ENCODE measurements at regions not wholly inside any gene's neighbourhood (a gene's known extent, or its start where the extent isn't known, plus 50 kb on each side); places are given as distances from the start of the nearest gene placed in this dataset.
"Not testable (repeated sequence)": the region's sequence is repeated elsewhere in the genome, so short reads cannot be mapped to it uniquely, and the experiment has no call there.

DNA sequence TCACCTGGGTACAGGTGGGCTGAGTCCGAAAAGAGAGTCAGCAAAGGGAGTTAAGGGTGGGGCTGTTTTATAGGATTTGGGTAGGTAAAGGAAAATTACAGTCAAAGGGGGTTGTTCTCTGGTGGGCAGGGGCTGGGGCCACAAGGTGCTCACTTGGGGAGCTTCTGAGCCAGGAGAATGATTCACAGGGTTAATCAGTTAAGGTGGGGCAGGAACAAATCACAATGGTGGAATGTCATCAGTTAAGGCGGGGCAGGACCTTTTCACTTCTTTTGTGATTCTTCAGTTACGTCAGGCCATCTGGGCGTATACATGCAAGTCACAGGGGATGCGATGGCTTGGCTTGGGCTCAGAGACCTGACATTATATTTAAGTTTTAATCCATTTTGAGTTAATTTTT lies 179.7 kb upstream of the TRPC7 start:
- H3K27ac Mint-ChIP-seq; DNase-seq; H3K36me3 Mint-ChIP-seq (ENCODE audit: low read depth); H3K9me3 Mint-ChIP-seq (ENCODE audit: insufficient read depth); H3K27me3 Mint-ChIP-seq (ENCODE audit: low read depth); CTCF ChIA-PET; H3K4me1 Mint-ChIP-seq (ENCODE audit: low read depth); H3K4me3 Mint-ChIP-seq; POLR2A ChIA-PET; ATAC-seq: not testable (repeated sequence)

DNA sequence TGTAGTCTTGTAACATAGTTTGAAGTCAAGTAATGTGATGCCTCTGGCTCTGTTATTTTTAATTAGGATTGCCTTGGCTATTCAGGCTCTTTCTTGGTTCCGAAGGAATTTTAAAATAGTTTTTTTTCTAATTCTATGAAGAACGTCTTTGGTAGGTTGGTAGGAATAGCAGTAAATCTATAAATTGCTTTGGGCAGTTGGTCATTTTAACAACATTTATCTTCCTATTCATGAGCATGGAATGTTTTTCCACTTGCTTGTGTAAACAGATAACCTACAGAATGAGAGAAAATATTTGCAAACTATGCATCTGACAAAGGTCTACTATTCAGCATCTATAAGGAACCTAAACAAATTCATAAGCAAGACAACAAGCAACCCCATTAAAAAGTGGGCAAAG lies 173.2 kb upstream of the TRPC7 start:
- no peak overlapping the region for H3K4me3 Mint-ChIP-seq
- ATAC-seq, result no peak
- H3K9me3 Mint-ChIP-seq (ENCODE audit: insufficient read depth), result no peaks in the 10 kb centered on the region
- ChIA-PET CTCF (no interaction called here), POLR2A (no interaction called here)
- H3K27ac Mint-ChIP-seq, result no peak overlapping the region
- no peaks in the 10 kb centered on the region for H3K4me1 Mint-ChIP-seq (ENCODE audit: low read depth)
- H3K36me3 Mint-ChIP-seq (ENCODE audit: low read depth), result no peaks in the 10 kb centered on the region
- no peaks in the 10 kb centered on the region for H3K27me3 Mint-ChIP-seq (ENCODE audit: low read depth)
- no peak for DNase-seq

DNA sequence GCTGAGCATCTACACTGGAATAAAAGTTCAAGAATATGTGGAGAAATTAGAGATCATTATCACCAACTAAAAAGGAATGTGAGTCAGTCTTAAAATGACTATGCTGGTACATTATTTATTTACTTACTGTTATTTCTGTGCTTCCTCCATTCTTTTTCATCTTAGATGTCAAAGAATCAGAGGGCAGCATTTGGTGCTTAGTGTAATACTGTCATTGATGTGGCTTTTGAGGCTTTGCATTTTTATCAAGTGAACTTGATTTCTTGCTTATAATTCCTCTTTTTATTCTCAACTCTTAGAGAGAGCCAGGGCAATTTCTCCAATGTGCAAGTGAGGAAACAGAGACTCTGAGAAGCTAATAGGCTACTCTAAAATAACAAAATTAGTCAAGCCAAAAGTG lies 163.7 kb upstream of the TRPC7 start:
- ATAC-seq, result no peak
- Mint-ChIP-seq H3K27ac (no peak overlapping the region), H3K4me3 (no peak overlapping the region), H3K9me3 (ENCODE audit: insufficient read depth) (no peaks in the 10 kb centered on the region), H3K36me3 (ENCODE audit: low read depth) (no peaks in the 10 kb centered on the region), H3K4me1 (ENCODE audit: low read depth) (no peaks in the 10 kb centered on the region), H3K27me3 (ENCODE audit: low read depth) (no peaks in the 10 kb centered on the region)
- no peak for DNase-seq
- ChIA-PET POLR2A (interaction anchor here (0.7 kb wide), 1 partner anchor 9 kb away, joined by 3 read pairs; no protein-coding TSS in a partner anchor), CTCF (no interaction called here)

DNA sequence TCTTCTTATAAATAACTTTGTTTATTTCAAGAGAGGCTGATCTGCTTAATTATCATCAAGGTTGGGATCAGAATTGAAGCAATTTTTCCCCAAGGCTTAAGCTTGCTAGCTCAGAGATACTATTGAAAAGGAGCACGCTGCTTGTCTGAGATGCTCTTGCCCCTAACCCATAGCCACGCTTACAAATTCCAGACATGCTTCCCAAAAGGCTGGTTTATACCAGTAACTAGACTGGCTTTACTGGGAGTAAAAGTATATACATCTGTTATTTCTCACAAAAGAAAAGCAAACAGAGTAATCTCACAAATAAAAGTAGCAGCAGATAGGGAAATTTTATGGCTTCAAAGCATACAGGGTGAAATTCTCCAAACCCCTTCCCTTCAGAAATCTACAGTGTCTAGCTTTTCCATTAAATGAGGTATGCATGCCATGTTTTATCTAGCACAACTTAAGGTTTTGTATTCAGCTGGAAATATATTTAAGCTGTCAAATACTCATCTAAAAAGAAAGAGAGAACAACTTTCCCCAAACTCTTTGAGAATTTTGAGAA lies 163.2 kb upstream of the TRPC7 start:
- ChIA-PET POLR2A (interaction anchor here (0.7 kb wide), 1 partner anchor 9 kb away, joined by 3 read pairs; no protein-coding TSS in a partner anchor), CTCF (no interaction called here)
- ATAC-seq, result no peak
- H3K36me3 Mint-ChIP-seq (ENCODE audit: low read depth), result no peaks in the 10 kb centered on the region
- no peak overlapping the region for H3K27ac Mint-ChIP-seq
- H3K27me3 Mint-ChIP-seq (ENCODE audit: low read depth), result no peaks in the 10 kb centered on the region
- H3K4me3 Mint-ChIP-seq, result no peak overlapping the region
- no peaks in the 10 kb centered on the region for H3K4me1 Mint-ChIP-seq (ENCODE audit: low read depth)
- no peak for DNase-seq
- no peaks in the 10 kb centered on the region for H3K9me3 Mint-ChIP-seq (ENCODE audit: insufficient read depth)

DNA sequence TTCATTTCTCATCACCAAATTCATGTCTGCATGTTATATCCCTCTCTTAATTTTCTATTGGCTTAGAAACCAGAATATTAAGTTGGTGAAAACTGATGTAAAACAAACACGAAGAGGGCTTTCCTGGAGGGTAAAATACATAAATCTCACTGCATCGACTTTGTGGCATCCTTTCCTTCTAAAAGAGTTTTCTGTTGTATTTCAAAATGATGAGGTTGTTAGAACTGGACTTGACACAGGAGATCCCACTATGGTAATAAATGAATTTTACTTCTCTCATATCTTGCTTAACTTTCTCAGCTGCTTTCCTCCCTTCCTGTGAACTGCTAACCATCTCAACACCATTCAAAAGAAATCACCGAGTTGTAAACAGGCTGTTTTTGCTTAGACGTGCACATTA lies 162.0 kb upstream of the TRPC7 start:
- ChIA-PET CTCF (no interaction called here), POLR2A (no interaction called here)
- no peaks in the 10 kb centered on the region for H3K36me3 Mint-ChIP-seq (ENCODE audit: low read depth)
- no peaks in the 10 kb centered on the region for H3K4me1 Mint-ChIP-seq (ENCODE audit: low read depth)
- ATAC-seq (no peak), DNase-seq (no peak)
- H3K9me3 Mint-ChIP-seq (ENCODE audit: insufficient read depth), result no peaks in the 10 kb centered on the region
- H3K27me3 Mint-ChIP-seq (ENCODE audit: low read depth), result no peaks in the 10 kb centered on the region
- H3K27ac Mint-ChIP-seq, result no peak overlapping the region
- H3K4me3 Mint-ChIP-seq, result no peak overlapping the region

DNA sequence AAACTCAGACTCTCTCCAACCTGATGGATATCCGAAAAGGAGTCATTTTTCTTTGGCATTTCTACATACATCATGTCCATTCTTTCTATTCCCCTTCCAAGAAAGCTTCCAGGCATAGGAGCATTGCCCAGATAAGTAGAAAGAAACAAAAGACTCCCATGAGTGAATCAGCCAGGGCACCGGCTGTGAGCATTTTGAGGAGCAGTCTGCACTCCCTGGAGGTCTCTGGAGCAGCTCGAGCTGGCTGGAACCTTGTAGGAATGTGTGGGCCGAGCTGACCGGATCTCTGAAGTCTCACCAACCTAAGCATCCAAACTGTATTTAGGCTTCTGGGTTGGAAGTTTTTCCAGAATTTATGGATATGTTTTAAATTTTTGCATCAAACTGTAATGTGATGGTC lies 161.4 kb upstream of the TRPC7 start:
- Mint-ChIP-seq H3K27me3 (ENCODE audit: low read depth) (no peaks in the 10 kb centered on the region), H3K27ac (no peak overlapping the region), H3K9me3 (ENCODE audit: insufficient read depth) (no peaks in the 10 kb centered on the region), H3K4me1 (ENCODE audit: low read depth) (no peaks in the 10 kb centered on the region), H3K4me3 (no peak overlapping the region), H3K36me3 (ENCODE audit: low read depth) (no peaks in the 10 kb centered on the region)
- ChIA-PET CTCF (no interaction called here), POLR2A (no interaction called here)
- DNase-seq, result no peak
- no peak for ATAC-seq

DNA sequence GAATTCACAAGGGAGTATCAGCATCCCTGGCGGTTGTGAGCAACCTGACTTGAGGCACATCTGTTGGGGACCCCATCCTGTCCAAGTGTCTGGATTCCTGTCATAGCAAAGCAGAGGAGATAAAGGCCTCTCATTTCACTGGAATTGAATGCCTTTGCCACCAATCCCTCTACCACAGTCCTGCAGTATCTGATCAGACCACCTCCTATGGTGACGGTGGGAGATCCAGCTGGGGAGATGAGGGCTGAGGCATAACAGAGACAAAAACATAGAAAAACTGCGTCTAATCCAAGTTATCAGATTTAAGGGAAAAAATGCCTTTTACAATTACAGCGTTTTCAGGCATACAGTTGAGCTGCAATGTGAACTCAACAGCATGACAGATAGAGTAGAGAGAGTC lies 160.7 kb upstream of the TRPC7 start:
- no peak overlapping the region for H3K4me3 Mint-ChIP-seq
- POLR2A ChIA-PET, result no interaction called here
- H3K27ac Mint-ChIP-seq, result no peak overlapping the region
- H3K9me3 Mint-ChIP-seq (ENCODE audit: insufficient read depth), result no peaks in the 10 kb centered on the region
- ATAC-seq (no peak), DNase-seq (no peak)
- H3K27me3 Mint-ChIP-seq (ENCODE audit: low read depth), result no peaks in the 10 kb centered on the region
- no peaks in the 10 kb centered on the region for H3K4me1 Mint-ChIP-seq (ENCODE audit: low read depth)
- CTCF ChIA-PET, result no interaction called here
- no peaks in the 10 kb centered on the region for H3K36me3 Mint-ChIP-seq (ENCODE audit: low read depth)

DNA sequence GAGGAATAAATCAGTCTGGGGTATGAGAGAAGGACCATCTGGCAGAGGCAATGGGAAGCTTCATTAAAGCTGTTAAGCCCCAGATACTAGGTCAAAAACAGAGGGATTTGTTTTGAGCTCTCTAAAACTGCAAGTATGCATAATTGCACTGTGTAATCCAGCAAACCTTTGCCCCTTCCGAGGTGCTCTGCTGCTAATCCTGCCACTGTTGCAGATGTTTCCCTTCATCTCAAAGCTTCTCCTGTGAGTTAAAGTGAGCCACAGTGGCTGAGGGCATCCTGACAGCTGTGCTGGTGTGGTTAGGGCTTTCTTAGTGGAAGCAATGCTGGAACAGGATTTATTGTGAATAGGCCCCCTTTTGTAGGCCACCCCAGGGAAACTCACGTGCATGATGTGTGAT lies 160.3 kb upstream of the TRPC7 start:
- H3K27ac Mint-ChIP-seq, result no peak overlapping the region
- CTCF ChIA-PET, result no interaction called here
- DNase-seq (no peak), ATAC-seq (no peak)
- no peak overlapping the region for H3K4me3 Mint-ChIP-seq
- no peaks in the 10 kb centered on the region for H3K9me3 Mint-ChIP-seq (ENCODE audit: insufficient read depth)
- POLR2A ChIA-PET, result no interaction called here
- H3K36me3 Mint-ChIP-seq (ENCODE audit: low read depth), result no peaks in the 10 kb centered on the region
- no peaks in the 10 kb centered on the region for H3K27me3 Mint-ChIP-seq (ENCODE audit: low read depth)
- H3K4me1 Mint-ChIP-seq (ENCODE audit: low read depth), result no peaks in the 10 kb centered on the region

DNA sequence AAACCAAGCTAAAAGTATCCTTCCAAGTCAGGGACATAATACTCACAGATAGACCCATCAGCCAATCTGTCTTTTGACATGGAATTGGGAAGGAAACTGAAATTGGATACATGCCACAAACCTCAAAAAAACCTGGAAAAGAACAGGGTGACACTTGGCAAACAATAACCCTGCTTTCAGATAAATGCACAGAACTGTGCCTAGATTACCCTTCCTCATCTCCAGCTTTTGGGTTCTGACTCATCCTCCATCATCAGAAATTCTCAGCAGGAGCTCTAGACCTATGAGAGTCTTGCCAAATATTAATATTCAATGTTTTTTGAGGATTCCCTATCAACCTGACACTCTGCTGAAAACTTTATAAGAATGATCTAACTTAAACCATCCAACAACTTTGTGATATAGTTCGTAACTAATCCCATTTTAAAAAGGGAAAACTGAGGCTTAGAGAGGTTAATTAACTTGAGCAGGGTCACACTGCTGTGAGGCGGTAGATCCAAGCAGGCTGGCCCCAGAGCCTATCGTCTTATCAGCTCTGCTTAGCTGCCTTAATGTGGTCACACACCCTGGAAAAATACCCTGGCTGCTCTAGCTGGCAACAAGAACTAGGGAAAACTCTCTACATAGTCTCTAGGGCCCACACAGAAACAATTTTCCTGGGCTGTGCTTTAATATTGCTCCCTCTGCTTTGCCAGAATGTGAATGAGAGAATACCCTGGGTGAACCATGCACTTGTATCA lies 157.0 kb upstream of the TRPC7 start:
- H3K4me1 Mint-ChIP-seq (ENCODE audit: low read depth), result no peaks in the 10 kb centered on the region

DNA sequence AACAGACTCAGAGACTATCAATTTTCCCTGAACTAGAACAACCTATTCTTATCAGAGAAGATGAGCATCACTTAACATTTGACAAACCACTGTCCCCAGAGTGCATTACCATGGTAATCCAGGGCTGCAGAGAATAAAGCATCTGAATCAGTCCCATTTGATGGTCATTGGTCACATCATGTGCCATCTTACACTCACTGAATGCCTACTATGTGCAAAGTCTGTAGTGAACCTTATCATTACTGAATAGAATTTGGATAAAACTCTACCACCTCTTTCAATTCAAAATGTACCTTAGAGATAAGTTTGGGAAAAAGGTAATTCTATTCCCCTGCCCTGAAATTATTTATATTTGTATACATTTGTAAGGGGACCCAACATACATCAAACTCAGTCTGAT lies 156.4 kb upstream of the TRPC7 start:
- no peak overlapping the region for H3K4me3 Mint-ChIP-seq
- POLR2A ChIA-PET, result no interaction called here
- ATAC-seq (no peak), DNase-seq (no peak)
- no peak overlapping the region for H3K27ac Mint-ChIP-seq
- CTCF ChIA-PET, result no interaction called here
- H3K36me3 Mint-ChIP-seq (ENCODE audit: low read depth), result no peaks in the 10 kb centered on the region
- no peaks in the 10 kb centered on the region for H3K4me1 Mint-ChIP-seq (ENCODE audit: low read depth)
- H3K9me3 Mint-ChIP-seq (ENCODE audit: insufficient read depth), result no peaks in the 10 kb centered on the region
- no peaks in the 10 kb centered on the region for H3K27me3 Mint-ChIP-seq (ENCODE audit: low read depth)

More for the DNA sequence above, 157.0 kb upstream of the TRPC7 start:
- no peaks in the 10 kb centered on the region for H3K27me3 Mint-ChIP-seq (ENCODE audit: low read depth)
- H3K36me3 Mint-ChIP-seq (ENCODE audit: low read depth), result no peaks in the 10 kb centered on the region
- DNase-seq (no peak), ATAC-seq (no peak)
- ChIA-PET POLR2A (no interaction called here), CTCF (no interaction called here)
- H3K9me3 Mint-ChIP-seq (ENCODE audit: insufficient read depth), result no peaks in the 10 kb centered on the region
- H3K4me3 Mint-ChIP-seq, result no peak overlapping the region
- H3K27ac Mint-ChIP-seq, result no peak overlapping the region

DNA sequence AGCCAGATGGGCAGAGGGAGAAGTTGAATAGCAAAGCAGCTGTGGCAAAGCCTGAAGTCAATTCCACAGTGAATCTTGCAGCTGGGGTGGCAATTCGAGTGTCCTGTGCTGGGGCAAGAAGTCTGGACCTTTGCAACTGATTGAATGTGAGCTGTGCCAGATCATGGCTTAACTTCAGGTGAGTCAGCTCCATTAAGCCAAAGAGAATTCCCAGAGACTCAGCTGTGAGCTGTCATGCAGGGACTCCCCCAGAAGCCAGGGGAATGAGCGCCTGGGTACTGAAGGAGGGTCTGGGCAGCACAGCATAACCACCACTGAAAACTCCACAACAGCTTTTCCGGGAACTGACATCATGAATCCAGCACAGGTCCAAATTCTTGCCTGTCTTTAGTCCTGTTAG lies 153.5 kb upstream of the TRPC7 start:
- CTCF ChIA-PET, result no interaction called here
- no peak overlapping the region for H3K27ac Mint-ChIP-seq
- H3K4me1 Mint-ChIP-seq (ENCODE audit: low read depth), result no peaks in the 10 kb centered on the region
- H3K27me3 Mint-ChIP-seq (ENCODE audit: low read depth), result no peaks in the 10 kb centered on the region
- H3K36me3 Mint-ChIP-seq (ENCODE audit: low read depth), result no peaks in the 10 kb centered on the region
- no peak for DNase-seq
- no peaks in the 10 kb centered on the region for H3K9me3 Mint-ChIP-seq (ENCODE audit: insufficient read depth)
- POLR2A ChIA-PET, result no interaction called here
- no peak for ATAC-seq
- no peak overlapping the region for H3K4me3 Mint-ChIP-seq

DNA sequence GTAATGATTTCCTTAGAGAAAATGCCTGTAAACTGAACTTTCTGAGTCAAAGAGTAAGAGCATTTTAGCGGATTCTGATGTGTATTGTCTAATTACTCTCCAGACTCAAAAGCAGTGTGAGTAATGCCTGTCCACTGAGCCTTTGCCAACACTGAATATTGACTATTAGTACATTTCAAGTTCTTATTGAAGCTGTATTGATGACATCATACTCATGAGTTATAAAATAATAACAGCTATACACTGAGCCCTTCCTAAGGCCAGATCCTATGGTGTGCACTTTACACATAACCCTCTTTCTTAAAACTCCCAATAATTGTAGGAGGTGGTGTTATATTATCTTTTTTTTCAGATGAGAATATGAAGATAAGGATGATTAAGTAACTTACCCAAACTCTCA lies 152.8 kb upstream of the TRPC7 start:
- no peaks in the 10 kb centered on the region for H3K27me3 Mint-ChIP-seq (ENCODE audit: low read depth)
- no peaks in the 10 kb centered on the region for H3K9me3 Mint-ChIP-seq (ENCODE audit: insufficient read depth)
- ChIA-PET POLR2A (no interaction called here), CTCF (no interaction called here)
- no peak overlapping the region for H3K4me3 Mint-ChIP-seq
- no peak for DNase-seq
- H3K4me1 Mint-ChIP-seq (ENCODE audit: low read depth), result no peaks in the 10 kb centered on the region
- no peaks in the 10 kb centered on the region for H3K36me3 Mint-ChIP-seq (ENCODE audit: low read depth)
- no peak overlapping the region for H3K27ac Mint-ChIP-seq
- no peak for ATAC-seq

DNA sequence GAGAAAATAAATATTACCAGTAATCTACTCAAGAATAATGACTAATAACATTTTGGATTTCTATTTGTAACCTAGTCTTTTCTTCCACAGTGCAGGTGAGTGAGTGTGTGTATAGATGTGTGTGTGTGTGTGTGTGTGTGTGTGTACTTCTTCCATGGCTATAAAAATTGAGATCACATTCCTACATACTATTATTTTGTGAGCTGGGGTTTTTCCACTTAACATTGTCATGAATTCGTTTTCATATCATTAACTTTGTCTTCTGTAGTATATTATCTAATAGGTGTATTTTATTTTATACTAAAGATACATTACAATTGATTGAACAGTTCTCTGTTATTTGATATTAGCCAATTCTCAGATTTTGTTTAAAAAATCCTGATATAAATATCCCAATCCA lies 152.4 kb upstream of the TRPC7 start:
- ChIA-PET CTCF (no interaction called here), POLR2A (no interaction called here)
- Mint-ChIP-seq H3K27ac (no peak overlapping the region), H3K27me3 (ENCODE audit: low read depth) (no peaks in the 10 kb centered on the region), H3K36me3 (ENCODE audit: low read depth) (no peaks in the 10 kb centered on the region), H3K4me1 (ENCODE audit: low read depth) (no peaks in the 10 kb centered on the region), H3K9me3 (ENCODE audit: insufficient read depth) (no peaks in the 10 kb centered on the region), H3K4me3 (no peak overlapping the region)
- DNase-seq (no peak), ATAC-seq (no peak)

Measured in activated CD8-positive, alpha-beta T cell treated with anti-CD3 and anti-CD28 coated beads, Interleukin-2, amount 10 ng/mL, durations not matched to agents 7 days and 5 days (primary cell).